Nephron (organoid): ENCODE measurements at regions not wholly inside any gene's neighbourhood (a gene's known extent, or its start where the extent isn't known, plus 50 kb on each side); places are given as distances from the start of the nearest gene placed in this dataset.
"Not testable (repeated sequence)": the region's sequence is repeated elsewhere in the genome, so short reads cannot be mapped to it uniquely, and the experiment has no call there.

Experiments used
- H3K27ac Mint-ChIP-seq, 3 experiments: 2 replicates each; pipeline ENCODE4 v1.8.0; 2020; ENCODE audit warnings: mixed read lengths in 3 of 3, mild to moderate bottlenecking in 2 of 3, moderate library complexity in 1 of 3
- H3K27me3 Mint-ChIP-seq: 2 replicates; pipeline ENCODE4 v1.8.0; 2021; ENCODE audit warnings: low read depth, mild to moderate bottlenecking, moderate library complexity, mixed read lengths
- H3K36me3 Mint-ChIP-seq: 2 replicates; pipeline ENCODE4 v1.8.0; 2020; ENCODE audit warnings: low read depth, mixed read lengths
- H3K4me1 Mint-ChIP-seq: 2 replicates; pipeline ENCODE4 v1.8.0; 2020; ENCODE audit warnings: mixed read lengths
- H3K4me3 Mint-ChIP-seq, 3 experiments: 2 replicates each; pipeline ENCODE4 v1.8.0; 2020; ENCODE audit warnings: mild to moderate bottlenecking in 3 of 3, mixed read lengths in 3 of 3, moderate library complexity in 2 of 3
- H3K9me3 Mint-ChIP-seq: 2 replicates; pipeline ENCODE4 v1.8.0; 2020; ENCODE audit warnings: mixed read lengths
- CTCF ChIP-seq, 3 experiments: fragments of 200-600 bp; sonication (generic); IDR thresholded peaks; one replicate each; pipeline ENCODE4 v1.5.0; 2021; ENCODE audit warnings: antibody characterized with exemption in 3 of 3; ENCODE audit not compliant: unreplicated experiment in 3 of 3

- no peaks in the 10 kb centered on the region for H3K27me3 Mint-ChIP-seq
- peaks cover 6% of the 10 kb centered on the region for H3K9me3 Mint-ChIP-seq
- H3K4me1 Mint-ChIP-seq = no peaks in the 10 kb centered on the region
- H3K4me3 Mint-ChIP-seq = no peak overlapping the region
- H3K36me3 Mint-ChIP-seq = no peaks in the 10 kb centered on the region
- H3K27ac Mint-ChIP-seq = peak overlapping the region in 1 of 3 experiments; percentile 61
- no peak for TF ChIP-seq CTCF (IDR thresholded peaks at IDR 0.05; ENCODE audit: unreplicated experiment in 3 of 3)
These were observed 371.8 kb upstream of the KCND2 start for GRCh38 chr7:119900996-119901672.

- H3K4me3 Mint-ChIP-seq = no peak overlapping the region
- no peaks in the 10 kb centered on the region for H3K27me3 Mint-ChIP-seq
- peak overlapping the region in 1 of 3 experiments; percentile 90 for H3K27ac Mint-ChIP-seq
- no peaks in the 10 kb centered on the region for H3K36me3 Mint-ChIP-seq
- no peaks in the 10 kb centered on the region for H3K4me1 Mint-ChIP-seq
- no peak for TF ChIP-seq CTCF (IDR thresholded peaks at IDR 0.05; ENCODE audit: unreplicated experiment in 3 of 3)
- H3K9me3 Mint-ChIP-seq = peaks cover under 1% of the 10 kb centered on the region
These were observed 369.9 kb upstream of the KCND2 start for GRCh38 chr7:119903085-119903484.

GRCh38 chr7:119905495-119905894 lies 367.5 kb upstream of the KCND2 start:
- Mint-ChIP-seq H3K36me3 (no peaks in the 10 kb centered on the region), H3K4me1 (no peaks in the 10 kb centered on the region), H3K4me3 (no peak overlapping the region), H3K9me3 (peaks cover 2% of the 10 kb centered on the region), H3K27me3 (no peaks in the 10 kb centered on the region), H3K27ac (no peak overlapping the region)
- no peak for TF ChIP-seq CTCF (IDR thresholded peaks at IDR 0.05; ENCODE audit: unreplicated experiment in 3 of 3)

- Mint-ChIP-seq H3K27me3 (no peaks in the 10 kb centered on the region), H3K4me1 (no peaks in the 10 kb centered on the region), H3K9me3 (peaks cover 5% of the 10 kb centered on the region), H3K27ac (no peak overlapping the region), H3K36me3 (no peaks in the 10 kb centered on the region), H3K4me3 (no peak overlapping the region)
- TF ChIP-seq CTCF (IDR thresholded peaks at IDR 0.05; ENCODE audit: unreplicated experiment in 3 of 3) = no peak
These were observed 364.0 kb upstream of the KCND2 start for GRCh38 chr7:119908948-119909347.

GRCh38 chr7:119914119-119914518 lies 358.9 kb upstream of the KCND2 start:
- not testable (repeated sequence) for H3K27ac Mint-ChIP-seq, H3K36me3 Mint-ChIP-seq, H3K27me3 Mint-ChIP-seq, H3K4me1 Mint-ChIP-seq, H3K4me3 Mint-ChIP-seq
- peaks cover 17% of the 10 kb centered on the region for H3K9me3 Mint-ChIP-seq

- Mint-ChIP-seq H3K27ac (no peak overlapping the region), H3K9me3 (peaks cover 15% of the 10 kb centered on the region), H3K4me1 (no peaks in the 10 kb centered on the region), H3K27me3 (no peaks in the 10 kb centered on the region), H3K36me3 (no peaks in the 10 kb centered on the region), H3K4me3 (no peak overlapping the region)
- no peak for TF ChIP-seq CTCF (IDR thresholded peaks at IDR 0.05; ENCODE audit: unreplicated experiment in 3 of 3)
These were observed 356.5 kb upstream of the KCND2 start for GRCh38 chr7:119916501-119916900.
